Heart left ventricle (tissue), 16 donors: ENCODE measurements at regions not wholly inside any gene's neighbourhood (a gene's known extent, or its start where the extent isn't known, plus 50 kb on each side); places are given as distances from the start of the nearest gene placed in this dataset.

ENCODE experiments used
- ATAC-seq, 4 donors: fragments of 200-7000 bp; cut with Tn5 transposase; one replicate each; pipeline ENCODE4 v1.9.1; 2020 to 2022; ENCODE audit warnings: moderate library complexity in 4 of 4, mild to moderate bottlenecking in 3 of 4, moderate number of reproducible peaks in 1 of 4
- DNase-seq, 5 donors: peaks; one replicate each; pipeline ENCODE4 v3.0.0-alpha.2; 2020
- H3K27ac ChIP-seq, 12 donors: fragments of 200-600 bp; sonication (generic) in 4 of 12; one replicate each; pipeline versions ENCODE4 v1.5.0 to v1.8.0; 2016 to 2022; ENCODE audit warnings: mild to moderate bottlenecking in 2 of 12
- H3K27me3 ChIP-seq, 9 donors: fragments of 200-600 bp; sonication (generic) in 2 of 9; one replicate each; pipeline versions ENCODE4 v1.5.1 to v1.8.0; 2016 to 2022; ENCODE audit warnings: mild to moderate bottlenecking in 3 of 9
- H3K36me3 ChIP-seq, 9 donors: fragments of 200-600 bp; sonication (generic) in 2 of 9; one replicate each; pipeline versions ENCODE4 v1.5.0 to v1.8.0; 2018 to 2022; ENCODE audit warnings: mild to moderate bottlenecking in 2 of 9
- H3K4me1 ChIP-seq, 12 donors: fragments of 200-600 bp; sonication (generic) in 4 of 12; one replicate each; pipeline versions ENCODE4 v1.5.0 to v1.8.0; 2016 to 2022; ENCODE audit warnings: mild to moderate bottlenecking in 3 of 12
- H3K4me3 ChIP-seq, 12 donors: fragments of 200-600 bp; sonication (generic) in 4 of 12; one replicate each; pipeline versions ENCODE4 v1.5.0 to v1.8.0; 2017 to 2022; ENCODE audit warnings: mild to moderate bottlenecking in 9 of 12, moderate library complexity in 4 of 12
- H3K9me3 ChIP-seq, 12 donors: fragments of 200-600 bp; sonication (generic) in 4 of 12; one replicate each; pipeline versions ENCODE4 v1.5.0 to v1.8.0; 2016 to 2022; ENCODE audit warnings: mild to moderate bottlenecking in 1 of 12
- CTCF ChIP-seq, 12 donors: fragments of 200-600 bp; sonication (generic) in 4 of 12; IDR thresholded peaks; one replicate each; pipeline versions ENCODE4 v1.5.0 to v1.8.0; 2018 to 2022; ENCODE audit warnings: antibody characterized with exemption in 12 of 12, mild to moderate bottlenecking in 5 of 12
- POLR2A ChIP-seq, 2 donors: fragments of 450-650 bp; IDR thresholded peaks; one replicate each; pipeline ENCODE4 v1.6.1; 2017; ENCODE audit warnings: antibody characterized with exemption in 2 of 2, mild to moderate bottlenecking in 2 of 2, moderate library complexity in 2 of 2
- WGBS, 4 donors: extraction: QIAGEN DNeasy Blood & Tissue Kit in 2 of 4; methylation state at CpG; one replicate each; pipeline versions ENCODE4 v1.1.5 to v1.1.7; 2013 to 2018; 5-methylcytosine and 5-hydroxymethylcytosine counted together
- intact Hi-C, 10 donors: fragments of 100-400 bp; cut with DNase I; formaldehyde crosslinking; loops; one replicate each; pipeline versions ENCODE4 v1.11.1 to v1.14.2; 2022
- donor health status: ischemic (EF 13 %, LVEDD 7.1; RV severe dilation, severe dysfunction).
- donor health status: healthy with polysubstance abuse.
- donor health status: DM: no; HTN: yes; CAD: no.
- donor health status: DM: no; HTN: no; CAD: no.
- donor health status: ischemic (EF 25% LVEDD 6.9; RV normal size, moderate dysfunction).
- donor health status: ischemic (EF 25% LVEDD 5.7; RV mildly dilated, moderate dysfunction).
- donor health status: healthy.
- donor health status: DM: yes; HTN: yes; CAD: no.
- donor health status: ischemic (EF 35%, LVEDD 5.7; RV mildly dilated, moderate dysfunction).
- donor health status: nonischemic (EF 11% LVEDD 7.7; RV severe dilation, severe dysfunction).
- donor health status: DM: yes; HTN: yes; CAD: no.
- donor health status: PGD.
- donor health status: ischemic (EF 29% LVEDD 5.4; RV normal size, mild dysfunction).
- donor health status: nonischemic (EF 23%, LVEDD 6.1; RV moderate dilation, normal function).

GRCh38 chr13:90770334-90770733 lies 577.2 kb upstream of the MIR17HG start:
- no peak overlapping the region for H3K4me3 ChIP-seq
- H3K27me3 ChIP-seq, result no peaks in the 10 kb centered on the region
- ATAC-seq (no peak), DNase-seq (no peak)
- no peaks in the 10 kb centered on the region for H3K36me3 ChIP-seq
- intact Hi-C loops, result no loop called here
- no peaks in the 10 kb centered on the region for H3K4me1 ChIP-seq
- WGBS, 4 donors, result 37 to 43% (median 42%) methylated on average over 3 of the region's 3 CpGs
- no peaks in the 10 kb centered on the region for H3K9me3 ChIP-seq
- no peak overlapping the region for H3K27ac ChIP-seq
- TF ChIP-seq CTCF (IDR thresholded peaks at IDR 0.05) (no peak), POLR2A (IDR thresholded peaks at IDR 0.05) (no peak)

DNA sequence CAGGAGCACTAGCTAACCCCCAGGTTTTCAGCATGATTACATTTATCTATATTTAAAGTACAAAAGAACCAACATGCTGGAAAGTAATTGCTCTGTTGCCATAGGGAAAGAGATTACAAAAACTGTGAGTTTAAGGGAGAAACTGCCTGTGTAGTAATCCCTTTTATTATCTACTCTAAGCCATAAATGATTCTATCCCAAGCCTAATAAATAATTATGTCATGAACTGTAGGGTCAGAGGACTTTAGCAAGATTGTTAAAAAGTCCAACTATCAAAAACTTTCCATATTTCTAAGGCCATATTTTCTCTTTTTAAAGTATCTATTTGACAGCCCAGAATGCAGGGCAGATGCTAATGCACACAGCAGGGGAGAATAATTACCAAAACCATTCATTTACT lies 573.8 kb upstream of the MIR17HG start:
- TF ChIP-seq POLR2A (IDR thresholded peaks at IDR 0.05), result no peak
- TF ChIP-seq CTCF (IDR thresholded peaks at IDR 0.05), result no peak
- ATAC-seq, result no peak

GRCh38 chr13:90776051-90776748 lies 571.3 kb upstream of the MIR17HG start:
- 85 to 91% (median 88%) methylated on average over 7 of the region's 7 CpGs for WGBS, 4 donors
- intact Hi-C loops, result no loop called here
- no peaks in the 10 kb centered on the region for H3K27me3 ChIP-seq
- no peak overlapping the region for H3K27ac ChIP-seq
- no peak for TF ChIP-seq CTCF (IDR thresholded peaks at IDR 0.05)
- TF ChIP-seq POLR2A (IDR thresholded peaks at IDR 0.05), result no peak
- no peak for DNase-seq
- H3K9me3 ChIP-seq, result no peaks in the 10 kb centered on the region
- no peaks in the 10 kb centered on the region for H3K36me3 ChIP-seq
- no peaks in the 10 kb centered on the region for H3K4me1 ChIP-seq
- no peak overlapping the region for H3K4me3 ChIP-seq
- no peak for ATAC-seq

More for the DNA sequence above, 573.8 kb upstream of the MIR17HG start:
- intact Hi-C loops, result no loop called here
- Histone ChIP-seq H3K4me1 (no peaks in the 10 kb centered on the region), H3K9me3 (no peaks in the 10 kb centered on the region), H3K27me3 (no peaks in the 10 kb centered on the region), H3K36me3 (no peaks in the 10 kb centered on the region), H3K27ac (no peak overlapping the region), H3K4me3 (no peak overlapping the region)
- no peak for DNase-seq

GRCh38 chr13:90783273-90783672 lies 564.2 kb upstream of the MIR17HG start:
- DNase-seq (no peak), ATAC-seq (no peak)
- H3K27ac ChIP-seq, result no peak overlapping the region
- H3K27me3 ChIP-seq, result no peaks in the 10 kb centered on the region
- TF ChIP-seq POLR2A (IDR thresholded peaks at IDR 0.05), result no peak
- TF ChIP-seq CTCF (IDR thresholded peaks at IDR 0.05), result no peak
- peaks cover 0 to 4% (median 0%) of the 10 kb centered on the region in 12 donors for H3K9me3 ChIP-seq
- H3K4me1 ChIP-seq, result no peaks in the 10 kb centered on the region
- H3K4me3 ChIP-seq, result no peak overlapping the region
- no peaks in the 10 kb centered on the region for H3K36me3 ChIP-seq
- intact Hi-C loops, result no loop called here
